DMS153 treated with DMSO at 0.1 percent for 48 hours (cell line): ENCODE measurements at regions not wholly inside any gene's neighbourhood (a gene's known extent, or its start where the extent isn't known, plus 50 kb on each side); places are given as distances from the start of the nearest gene placed in this dataset.
"Not testable (repeated sequence)": the region's sequence is repeated elsewhere in the genome, so short reads cannot be mapped to it uniquely, and the experiment has no call there.

Experiments used
- DNase-seq: peaks from one replicate; lab custom pipeline; 2025; ENCODE audit not compliant: unreplicated experiment; lab: John Stamatoyannopoulos, UW

GRCh38 chr10:3954615-3955014, 169.6 kb upstream of the KLF6 start:
- DNase-seq = no peak

- DNase-seq = not testable (repeated sequence)
Observed at GRCh38 chr10:3954007-3954406, 169.0 kb upstream of the KLF6 start.

- DNase-seq = no peak
Observed at GRCh38 chr10:3951993-3952392, 167.0 kb upstream of the KLF6 start.

- no peak for DNase-seq
Observed at GRCh38 chr10:3950676-3951275, 165.8 kb upstream of the KLF6 start.

- DNase-seq = no peak
Observed at GRCh38 chr10:3949711-3950110, 164.7 kb upstream of the KLF6 start.

GRCh38 chr10:3948843-3949242, 163.8 kb upstream of the KLF6 start:
- no peak for DNase-seq

- no peak for DNase-seq
Observed at GRCh38 chr10:3946234-3947229, 161.5 kb upstream of the KLF6 start.

GRCh38 chr10:3945026-3945425, 160.0 kb upstream of the KLF6 start:
- DNase-seq = no peak

GRCh38 chr10:3944591-3944990, 159.6 kb upstream of the KLF6 start:
- DNase-seq = no peak

GRCh38 chr10:3943695-3944257, 158.8 kb upstream of the KLF6 start:
- no peak for DNase-seq

GRCh38 chr10:3942937-3943489, 158.0 kb upstream of the KLF6 start:
- no peak for DNase-seq

- no peak for DNase-seq
Observed at GRCh38 chr10:3941676-3942075, 156.7 kb upstream of the KLF6 start.

GRCh38 chr10:3936422-3937040, 151.5 kb upstream of the KLF6 start:
- no peak for DNase-seq

GRCh38 chr10:3935933-3936359, 150.9 kb upstream of the KLF6 start:
- peak; percentile 21 for DNase-seq

GRCh38 chr10:3935141-3935540, 150.1 kb upstream of the KLF6 start:
- DNase-seq = no peak

- DNase-seq = no peak
Observed at GRCh38 chr10:3933733-3934132, 148.7 kb upstream of the KLF6 start.

- no peak for DNase-seq
Observed at GRCh38 chr10:3932597-3933375, 147.8 kb upstream of the KLF6 start.

- no peak for DNase-seq
Observed at GRCh38 chr10:3931901-3932300, 146.9 kb upstream of the KLF6 start.

GRCh38 chr10:3931224-3931623, 146.2 kb upstream of the KLF6 start:
- no peak for DNase-seq

- no peak for DNase-seq
Observed at GRCh38 chr10:3928569-3928968, 143.6 kb upstream of the KLF6 start.
